AG09309 (cell line): ENCODE measurements at regions not wholly inside any gene's neighbourhood (a gene's known extent, or its start where the extent isn't known, plus 50 kb on each side); places are given as distances from the start of the nearest gene placed in this dataset.
A peak's percentile ranks its signal among the peaks of the same experiment; 100 is the strongest.

Experiments used
- DNase-seq: peaks from one replicate; pipeline ENCODE4 v3.0.0-alpha.2; 2010; ENCODE audit warnings: low read depth
- H3K4me3 ChIP-seq: 2 replicates; pipeline ENCODE4 v1.5.1; 2011; ENCODE audit warnings: mild to moderate bottlenecking, low read depth, low read length, moderate library complexity; ENCODE audit not compliant: control insufficient read depth
- TF ChIP-seq, protein P1 (sequence below): IDR thresholded peaks from 2 replicates; pipeline ENCODE4 v1.5.1; 2011; ENCODE audit warnings: mild to moderate bottlenecking, low read depth, low read length, inconsistent platforms; ENCODE audit not compliant: insufficient read depth, control insufficient read depth; ENCODE audit errors: missing control alignments

DNA sequence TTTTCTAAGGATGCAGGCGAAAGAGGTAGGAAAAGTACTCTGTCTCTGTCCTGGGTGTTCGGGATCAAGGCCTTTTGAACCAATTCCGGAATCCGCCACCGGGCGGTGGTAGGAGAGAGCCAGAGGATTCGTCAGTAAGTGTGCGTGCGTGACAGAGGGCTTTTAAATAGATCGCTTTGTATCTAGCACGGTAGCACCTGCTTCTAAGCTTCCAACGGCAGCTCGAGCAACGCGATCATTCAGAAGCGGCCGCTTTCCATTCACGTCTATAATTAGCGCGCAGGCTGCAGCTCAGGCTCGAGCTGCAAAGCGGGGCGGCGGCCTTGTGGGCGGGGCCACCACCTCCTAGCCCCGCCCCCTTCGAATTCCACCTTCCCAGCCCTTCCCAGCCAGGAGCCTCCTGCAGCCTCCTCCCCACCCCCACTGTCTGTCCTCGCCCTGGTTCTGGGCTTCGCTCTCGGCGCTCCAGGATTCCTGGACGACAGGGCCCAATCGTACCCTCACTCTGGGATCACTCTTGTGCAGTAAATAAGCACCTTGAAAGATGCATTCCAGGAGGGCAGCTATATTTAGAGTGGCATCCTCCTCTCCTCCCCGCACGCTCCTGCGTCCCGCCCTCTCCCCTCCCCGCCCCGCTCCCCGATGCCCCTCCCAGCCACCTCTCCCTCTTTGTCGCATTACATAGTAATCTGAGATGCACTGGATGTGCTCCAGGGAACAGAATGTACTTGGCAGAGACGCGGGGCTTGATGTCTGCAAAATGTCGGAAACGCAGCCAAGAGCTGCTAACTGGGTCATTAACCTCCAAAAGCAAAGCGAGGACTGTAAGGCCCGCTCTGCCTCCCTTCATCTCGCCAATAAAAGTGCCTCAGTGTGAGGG lies 224.1 kb upstream of the TPRG1 start:
- H3K4me3 ChIP-seq = peak overlapping the region; percentile 49
- peak; percentile 61 for DNase-seq
- TF ChIP-seq, protein P1, sequence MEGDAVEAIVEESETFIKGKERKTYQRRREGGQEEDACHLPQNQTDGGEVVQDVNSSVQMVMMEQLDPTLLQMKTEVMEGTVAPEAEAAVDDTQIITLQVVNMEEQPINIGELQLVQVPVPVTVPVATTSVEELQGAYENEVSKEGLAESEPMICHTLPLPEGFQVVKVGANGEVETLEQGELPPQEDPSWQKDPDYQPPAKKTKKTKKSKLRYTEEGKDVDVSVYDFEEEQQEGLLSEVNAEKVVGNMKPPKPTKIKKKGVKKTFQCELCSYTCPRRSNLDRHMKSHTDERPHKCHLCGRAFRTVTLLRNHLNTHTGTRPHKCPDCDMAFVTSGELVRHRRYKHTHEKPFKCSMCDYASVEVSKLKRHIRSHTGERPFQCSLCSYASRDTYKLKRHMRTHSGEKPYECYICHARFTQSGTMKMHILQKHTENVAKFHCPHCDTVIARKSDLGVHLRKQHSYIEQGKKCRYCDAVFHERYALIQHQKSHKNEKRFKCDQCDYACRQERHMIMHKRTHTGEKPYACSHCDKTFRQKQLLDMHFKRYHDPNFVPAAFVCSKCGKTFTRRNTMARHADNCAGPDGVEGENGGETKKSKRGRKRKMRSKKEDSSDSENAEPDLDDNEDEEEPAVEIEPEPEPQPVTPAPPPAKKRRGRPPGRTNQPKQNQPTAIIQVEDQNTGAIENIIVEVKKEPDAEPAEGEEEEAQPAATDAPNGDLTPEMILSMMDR = peak; percentile 49

DNA sequence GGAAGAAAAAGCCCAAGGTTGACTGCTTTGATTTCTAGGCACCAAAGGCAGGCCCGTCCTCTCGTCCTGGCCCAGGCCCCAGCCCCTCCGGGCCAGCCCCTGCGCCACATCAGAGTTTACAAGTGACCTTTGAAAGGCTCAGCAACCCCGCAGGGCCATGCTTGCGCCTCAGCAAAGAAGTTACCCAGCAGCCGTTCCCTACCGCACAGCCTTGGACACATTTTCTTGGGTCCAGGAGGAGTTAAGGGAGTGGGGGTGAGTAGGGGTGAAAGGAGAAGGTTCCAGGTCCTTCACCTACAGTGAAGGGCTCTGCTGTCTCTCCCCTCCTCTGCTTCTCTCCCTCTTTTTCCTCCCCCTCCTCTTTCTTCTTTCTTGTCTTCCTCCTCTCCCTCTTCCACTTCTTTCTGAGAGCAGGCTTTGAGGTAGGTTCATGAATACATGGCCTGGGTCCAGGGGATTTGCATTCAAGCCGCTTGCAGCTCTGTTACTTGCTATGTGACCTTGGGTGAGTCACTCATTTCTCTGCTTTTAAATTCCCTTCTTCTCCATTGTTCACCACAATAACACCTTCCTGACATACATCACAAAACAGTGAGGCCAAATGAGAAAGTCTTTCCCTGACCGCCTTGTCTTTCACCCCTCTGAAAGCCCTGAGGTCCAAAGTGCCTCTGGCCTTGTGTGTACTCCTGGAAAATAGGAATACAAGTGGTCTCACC lies 223.3 kb upstream of the TPRG1 start:
- TF ChIP-seq, protein P1 = no peak
- H3K4me3 ChIP-seq = peak overlapping the region; percentile 49
- peak; percentile 71 for DNase-seq

- no peak overlapping the region for H3K4me3 ChIP-seq
- TF ChIP-seq, protein P1 = no peak
- no peak for DNase-seq
Observed at GRCh38 chr3:188948997-188949389, 222.8 kb upstream of the TPRG1 start.

GRCh38 chr3:188949456-188949855 lies 222.3 kb upstream of the TPRG1 start:
- TF ChIP-seq, protein P1 = no peak
- no peak for DNase-seq
- H3K4me3 ChIP-seq = no peak overlapping the region

- H3K4me3 ChIP-seq = no peak overlapping the region
- TF ChIP-seq, protein P1 = no peak
- DNase-seq = no peak
Observed at GRCh38 chr3:188949996-188950395, 221.8 kb upstream of the TPRG1 start.

GRCh38 chr3:188950832-188951489 lies 220.8 kb upstream of the TPRG1 start:
- TF ChIP-seq, protein P1 = no peak
- DNase-seq = peak; percentile 91

More at GRCh38 chr3:188950832-188951489, 220.8 kb upstream of the TPRG1 start:
- H3K4me3 ChIP-seq = no peak overlapping the region
